HFF-Myc (cell line): ENCODE measurements at regions not wholly inside any gene's neighbourhood (a gene's known extent, or its start where the extent isn't known, plus 50 kb on each side); places are given as distances from the start of the nearest gene placed in this dataset.

Experiments used
- DNase-seq: peaks from one replicate; pipeline ENCODE4 v3.0.0-alpha.2; 2011; ENCODE audit warnings: low read depth; ENCODE audit errors: extremely low read depth
- H3K4me3 ChIP-seq: replicated peaks from 2 replicates; pipeline ENCODE4 v1.5.1; 2011; ENCODE audit warnings: low read depth, mild to moderate bottlenecking, control low read depth, low read length
- CTCF ChIP-seq: IDR thresholded peaks from 2 replicates; pipeline ENCODE4 v1.5.1; 2012; ENCODE audit warnings: mild to moderate bottlenecking, low read depth, low read length, control low read depth; ENCODE audit errors: missing control alignments

DNA sequence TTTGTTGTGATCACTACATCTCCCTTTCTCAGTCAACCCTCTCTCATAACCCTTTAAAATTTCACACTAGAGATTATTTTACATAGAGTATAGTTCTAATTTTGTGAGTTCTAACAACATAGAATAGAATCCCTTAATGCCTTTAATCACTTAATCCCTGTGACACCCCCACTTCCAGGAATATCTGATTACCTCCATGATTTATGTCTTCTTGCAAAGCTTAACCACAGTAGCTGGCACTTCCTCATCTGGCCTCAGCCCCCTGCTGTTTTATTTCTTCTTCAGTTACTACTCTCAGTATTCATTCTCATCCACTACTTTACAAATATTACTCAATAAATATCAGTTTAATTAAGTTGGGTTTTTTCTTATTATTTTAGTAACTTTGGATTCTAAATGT lies 340.9 kb downstream of the CENPC start:
- TF ChIP-seq CTCF: no peak
- no peak overlapping the region for H3K4me3 ChIP-seq
- no peak for DNase-seq

DNA sequence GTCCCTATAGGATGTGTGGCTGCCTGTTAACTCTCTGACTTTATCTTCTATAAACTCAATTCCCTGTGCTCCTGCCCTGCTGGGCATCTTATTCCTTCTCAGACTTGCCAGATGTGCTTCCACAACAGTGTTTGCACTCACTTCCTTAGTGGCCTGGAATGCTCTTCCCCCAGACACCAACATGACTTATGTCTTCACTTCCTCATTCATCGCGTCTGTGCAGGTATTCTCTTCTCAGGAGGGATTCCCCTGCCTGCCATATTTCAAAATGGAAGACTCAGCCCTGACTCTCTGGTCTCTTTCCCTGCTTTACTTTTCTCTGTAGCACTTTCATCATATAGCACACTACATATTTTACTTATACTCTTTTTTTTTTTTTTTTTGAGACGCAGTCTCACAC lies 344.0 kb downstream of the CENPC start:
- H3K4me3 ChIP-seq: no peak overlapping the region
- DNase-seq: no peak
- no peak for TF ChIP-seq CTCF

GRCh38 chr4:67198727-67199126 lies 346.6 kb downstream of the CENPC start:
- H3K4me3 ChIP-seq: no peak overlapping the region
- no peak for TF ChIP-seq CTCF
- DNase-seq: no peak

DNA sequence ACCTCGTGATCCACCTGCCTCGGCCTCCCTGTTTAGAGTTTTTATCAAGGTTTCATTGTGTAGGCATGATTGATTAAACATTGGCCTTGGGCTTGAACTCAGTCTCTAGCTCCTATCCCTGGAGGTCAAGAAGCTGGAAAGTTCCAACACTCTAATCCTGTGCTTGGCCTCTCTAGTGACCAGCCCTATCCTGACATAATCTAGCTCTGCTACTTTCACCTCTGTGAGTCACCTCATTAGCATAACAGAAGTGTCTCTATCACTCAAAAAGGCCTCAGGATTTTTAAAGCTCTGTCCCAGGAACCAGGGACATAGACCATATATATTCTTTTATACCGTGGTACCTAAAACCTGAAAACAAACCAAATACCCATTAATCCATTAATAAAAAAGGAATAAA lies 377.5 kb downstream of the CENPC start:
- DNase-seq: no peak
- no peak overlapping the region for H3K4me3 ChIP-seq
- no peak for TF ChIP-seq CTCF

DNA sequence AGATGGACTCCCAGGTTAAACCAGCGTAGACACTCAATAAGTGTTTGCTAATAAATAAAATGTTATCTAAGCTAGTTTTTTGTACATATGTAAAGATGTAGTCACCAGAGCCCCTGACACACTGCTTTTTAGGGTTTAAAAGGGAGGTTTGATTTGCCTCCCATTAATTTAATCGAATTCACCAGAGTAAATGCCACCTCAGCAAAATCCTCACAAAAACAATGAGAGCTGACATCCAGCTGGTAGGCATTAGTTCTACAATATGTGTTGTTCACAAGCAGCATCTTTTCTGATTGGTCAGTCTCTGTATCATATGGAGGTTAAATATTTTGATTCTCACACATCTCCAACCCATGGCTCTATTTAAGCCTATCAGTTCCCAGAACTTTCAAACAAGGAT lies 382.6 kb downstream of the CENPC start:
- no peak overlapping the region for H3K4me3 ChIP-seq
- no peak for TF ChIP-seq CTCF
- DNase-seq: no peak

- DNase-seq: no peak
- no peak for TF ChIP-seq CTCF
- H3K4me3 ChIP-seq: no peak overlapping the region
Measured at GRCh38 chr4:67161311-67161710, 384.0 kb downstream of the CENPC start.

DNA sequence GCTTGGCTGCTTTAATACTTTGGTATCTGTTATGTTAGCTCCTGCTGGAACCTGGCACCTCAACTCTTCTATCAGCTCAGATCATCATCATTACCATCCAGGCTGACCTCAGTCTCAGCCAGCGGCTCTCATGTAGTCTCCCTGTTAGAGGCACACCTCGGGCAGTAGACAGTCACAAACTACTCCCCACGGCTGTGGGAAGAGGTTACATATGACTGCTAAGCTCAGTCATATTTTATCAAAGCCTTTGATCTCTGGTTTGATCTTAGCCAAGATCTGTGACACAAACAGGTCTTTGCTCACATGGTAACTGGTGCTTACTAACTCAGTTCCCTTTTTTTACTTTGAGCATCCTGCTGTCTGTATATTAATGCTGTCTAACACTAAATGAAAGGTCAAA lies 384.9 kb downstream of the CENPC start:
- no peak for DNase-seq
- TF ChIP-seq CTCF: no peak
- H3K4me3 ChIP-seq: no peak overlapping the region
